HEK293 (cell line): ENCODE measurements at regions not wholly inside any gene's neighbourhood (a gene's known extent, or its start where the extent isn't known, plus 50 kb on each side); places are given as distances from the start of the nearest gene placed in this dataset.

Source experiments
- ATF2 ChIP-seq: fragments of 450-650 bp; formaldehyde crosslinking; IDR thresholded peaks from 2 replicates; pipeline ENCODE4 v1.5.1; 2016; ENCODE audit warnings: missing biosample characterization, missing genetic modification characterization, low read depth
- CTCF ChIP-seq: fragments of 450-650 bp; formaldehyde crosslinking; IDR thresholded peaks from 2 replicates; pipeline ENCODE4 v1.5.1; 2016; ENCODE audit warnings: missing biosample characterization, missing genetic modification characterization
- MYNN ChIP-seq: fragments of 450-650 bp; formaldehyde crosslinking; IDR thresholded peaks from 2 replicates; pipeline ENCODE4 v1.5.1; 2016; ENCODE audit warnings: missing biosample characterization, missing genetic modification characterization, borderline replicate concordance
- PRDM6 ChIP-seq: fragments of 450-650 bp; formaldehyde crosslinking; IDR thresholded peaks from 2 replicates; pipeline ENCODE4 v1.5.1; 2017; ENCODE audit warnings: missing biosample characterization, missing genetic modification characterization
- REST ChIP-seq: fragments of 450-650 bp; formaldehyde crosslinking; IDR thresholded peaks from 2 replicates; pipeline ENCODE4 v1.5.1; 2016; ENCODE audit warnings: missing biosample characterization, missing genetic modification characterization
- ZNF19 ChIP-seq: fragments of 450-650 bp; formaldehyde crosslinking; IDR thresholded peaks from 2 replicates; pipeline ENCODE4; 2016; ENCODE audit warnings: missing biosample characterization, missing genetic modification characterization, low read depth
- ZNF223 ChIP-seq: fragments of 450-650 bp; formaldehyde crosslinking; IDR thresholded peaks from 2 replicates; pipeline ENCODE4 v1.5.1; 2016; ENCODE audit warnings: missing biosample characterization, missing genetic modification characterization
- ZNF501 ChIP-seq: fragments of 450-650 bp; formaldehyde crosslinking; IDR thresholded peaks from 2 replicates; pipeline ENCODE4 v1.5.1; 2016; ENCODE audit warnings: missing biosample characterization, missing genetic modification characterization
- ZNF639 ChIP-seq: fragments of 450-650 bp; formaldehyde crosslinking; IDR thresholded peaks from 2 replicates; pipeline ENCODE4 v1.5.1; 2016; ENCODE audit warnings: missing biosample characterization, missing genetic modification characterization
- ZSCAN5A ChIP-seq: fragments of 450-650 bp; formaldehyde crosslinking; IDR thresholded peaks from 2 replicates; pipeline ENCODE4 v1.5.1; 2016; ENCODE audit warnings: missing biosample characterization, missing genetic modification characterization

- TF ChIP-seq ZSCAN5A (tag by site-specific recombination) (no peak), REST (tag by site-specific recombination) (no peak), ZNF501 (no peak), ZNF639 (tag by site-specific recombination) (no peak), CTCF (tag by site-specific recombination) (no peak), MYNN (tag by site-specific recombination) (no peak), PRDM6 (no peak), ZNF19 (tag by site-specific recombination) (no peak), ZNF223 (tag by site-specific recombination) (no peak), ATF2 (tag by site-specific recombination) (no peak)
Observed at GRCh38 chr5:35443803-35444595, 173.7 kb upstream of the SPEF2 start.
